Pancreas (tissue), 10 donors: ENCODE measurements at regions not wholly inside any gene's neighbourhood (a gene's known extent, or its start where the extent isn't known, plus 50 kb on each side); places are given as distances from the start of the nearest gene placed in this dataset.
"Not testable (repeated sequence)": the region's sequence is repeated elsewhere in the genome, so short reads cannot be mapped to it uniquely, and the experiment has no call there.

ENCODE experiments used
- ATAC-seq, 4 donors: fragments of 200-7000 bp; cut with Tn5 transposase; one replicate each; pipeline versions ENCODE4 v1.8.0 to v1.9.1; 2020; ENCODE audit warnings: mild to moderate bottlenecking in 4 of 4, moderate library complexity in 4 of 4
- DNase-seq, 6 donors: peaks; one replicate each; pipeline ENCODE4 v3.0.0-alpha.2; 2020
- FAIRE-seq: peaks from 2 replicates; lab custom pipeline; 2012; peaks lifted over from hg19 to GRCh38; lab: Jason Lieb, UNC
- H3K27ac ChIP-seq, 4 donors: fragments of 200-600 bp; sonication (generic); 1 replicate in 3 of 4; 2 replicates in 1 of 4; pipeline versions ENCODE4 v1.5.0 to v1.8.0; 2020
- H3K27me3 ChIP-seq, 4 donors: fragments of 200-600 bp; one replicate each; pipeline ENCODE4 v1.8.0; 2021
- H3K36me3 ChIP-seq, 3 donors: fragments of 200-600 bp; sonication (generic) in 1 of 3; one replicate each; pipeline versions ENCODE4 v1.5.0 to v1.8.0; 2020 to 2021
- H3K4me1 ChIP-seq, 3 donors: fragments of 200-600 bp; one replicate each; pipeline ENCODE4 v1.8.0; 2021
- H3K4me3 ChIP-seq, 4 donors: fragments of 200-600 bp; sonication (generic) in 2 of 4; one replicate each; pipeline versions ENCODE4 v1.5.0 to v1.8.0; 2020 to 2021
- H3K9me3 ChIP-seq, 4 donors: fragments of 200-600 bp; one replicate each; pipeline ENCODE4 v1.8.0; 2021
- WGBS, 2 donors: extraction: QIAGEN DNeasy Blood & Tissue Kit; methylation state at CpG; one replicate each; pipeline ENCODE4 v1.1.7; 2013; 5-methylcytosine and 5-hydroxymethylcytosine counted together
- intact Hi-C, 3 donors: fragments of 100-400 bp; cut with DNase I; formaldehyde crosslinking; loops; one replicate each; pipeline versions ENCODE4 v1.11.1 to v1.14.2; 2022
- TF ChIP-seq, protein P1 (sequence below), 4 donors: fragments of 200-600 bp; sonication (generic) in 3 of 4; IDR thresholded peaks; one replicate each; pipeline versions ENCODE4 v1.5.0 to v1.8.0; 2021; ENCODE audit warnings: antibody characterized with exemption in 4 of 4
- donor health status: healthy with polysubstance abuse.
- donor health status: DM: no; HTN: no; CAD: no; lungs with moderate emphysema.
- donor health status: DM: no; HTN: no; CAD: no.
- donor health status: control.
- donor health status: control.
- donor health status: Bipolar disorder and iron deficiency.
- donor health status: DM: yes; HTN: yes; CAD: no.
- donor health status: DM: no; HTN: no; CAD: no.
- donor health status: DM: no; HTN: no; CAD: no.
- donor health status: DM: yes; HTN: yes; CAD: no.

DNA sequence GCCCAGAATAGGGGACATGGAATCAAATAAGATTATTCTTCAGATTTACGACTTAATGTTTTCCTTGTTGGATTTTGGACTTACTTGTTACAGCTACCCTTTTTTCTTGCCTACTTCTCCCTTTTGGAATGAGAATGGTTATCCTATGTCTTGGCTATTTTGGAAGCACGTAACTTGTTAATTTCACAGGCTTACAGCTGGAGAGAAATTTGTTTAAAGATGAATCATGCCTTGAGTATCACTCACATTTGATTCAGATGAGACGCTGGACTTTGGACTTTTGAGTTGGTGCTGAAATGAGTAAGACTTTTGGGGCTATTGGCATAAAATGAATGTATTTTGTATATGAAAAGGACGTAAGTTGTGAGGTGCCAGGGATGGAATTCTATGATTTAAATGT, 83.3 kb downstream of the SMPDL3A start:
- H3K27ac ChIP-seq: no peak overlapping the region
- no peak for FAIRE-seq
- no peaks in the 10 kb centered on the region for H3K4me1 ChIP-seq
- 64 to 72% methylated on average over 4 of the region's 4 CpGs for WGBS, 2 donors
- H3K4me3 ChIP-seq: no peak overlapping the region
- H3K27me3 ChIP-seq: peaks cover 0 to 5% (median 0%) of the 10 kb centered on the region in 4 donors
- no peaks in the 10 kb centered on the region for H3K36me3 ChIP-seq
- intact Hi-C loops: no loop called here
- H3K9me3 ChIP-seq: no peaks in the 10 kb centered on the region
- TF ChIP-seq, protein P1, sequence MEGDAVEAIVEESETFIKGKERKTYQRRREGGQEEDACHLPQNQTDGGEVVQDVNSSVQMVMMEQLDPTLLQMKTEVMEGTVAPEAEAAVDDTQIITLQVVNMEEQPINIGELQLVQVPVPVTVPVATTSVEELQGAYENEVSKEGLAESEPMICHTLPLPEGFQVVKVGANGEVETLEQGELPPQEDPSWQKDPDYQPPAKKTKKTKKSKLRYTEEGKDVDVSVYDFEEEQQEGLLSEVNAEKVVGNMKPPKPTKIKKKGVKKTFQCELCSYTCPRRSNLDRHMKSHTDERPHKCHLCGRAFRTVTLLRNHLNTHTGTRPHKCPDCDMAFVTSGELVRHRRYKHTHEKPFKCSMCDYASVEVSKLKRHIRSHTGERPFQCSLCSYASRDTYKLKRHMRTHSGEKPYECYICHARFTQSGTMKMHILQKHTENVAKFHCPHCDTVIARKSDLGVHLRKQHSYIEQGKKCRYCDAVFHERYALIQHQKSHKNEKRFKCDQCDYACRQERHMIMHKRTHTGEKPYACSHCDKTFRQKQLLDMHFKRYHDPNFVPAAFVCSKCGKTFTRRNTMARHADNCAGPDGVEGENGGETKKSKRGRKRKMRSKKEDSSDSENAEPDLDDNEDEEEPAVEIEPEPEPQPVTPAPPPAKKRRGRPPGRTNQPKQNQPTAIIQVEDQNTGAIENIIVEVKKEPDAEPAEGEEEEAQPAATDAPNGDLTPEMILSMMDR (IDR thresholded peaks at IDR 0.05): no peak
- ATAC-seq: no peak
- no peak for DNase-seq

DNA sequence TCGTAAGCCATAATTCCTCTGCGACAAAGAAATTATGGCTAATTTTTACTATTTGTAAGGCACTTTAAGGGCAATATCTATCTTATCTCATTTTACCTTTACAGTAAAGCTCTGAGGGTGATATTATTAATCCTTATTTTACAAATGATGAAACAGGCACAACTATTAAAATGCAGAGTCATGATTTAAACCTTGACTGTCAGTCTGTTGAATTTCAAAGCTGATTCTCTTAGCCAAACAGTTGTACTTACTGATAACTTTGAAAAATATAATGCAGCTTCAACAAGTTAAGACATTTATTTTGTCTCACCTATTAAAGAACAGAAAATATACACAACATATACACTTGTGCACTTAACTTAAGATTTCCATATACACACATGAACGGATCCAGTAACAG, 88.2 kb downstream of the SMPDL3A start:
- no peak overlapping the region for H3K4me3 ChIP-seq
- H3K9me3 ChIP-seq: no peaks in the 10 kb centered on the region
- no peaks in the 10 kb centered on the region for H3K36me3 ChIP-seq
- H3K27me3 ChIP-seq: peaks cover 0 to 5% (median 0%) of the 10 kb centered on the region in 4 donors
- intact Hi-C loops: no loop called here
- FAIRE-seq: no peak
- WGBS, 2 donors: 76 to 89% methylated on average over 3 of the region's 3 CpGs
- no peaks in the 10 kb centered on the region for H3K4me1 ChIP-seq
- TF ChIP-seq, protein P1 (IDR thresholded peaks at IDR 0.05): no peak
- no peak for DNase-seq
- ATAC-seq: no peak
- no peak overlapping the region for H3K27ac ChIP-seq

DNA sequence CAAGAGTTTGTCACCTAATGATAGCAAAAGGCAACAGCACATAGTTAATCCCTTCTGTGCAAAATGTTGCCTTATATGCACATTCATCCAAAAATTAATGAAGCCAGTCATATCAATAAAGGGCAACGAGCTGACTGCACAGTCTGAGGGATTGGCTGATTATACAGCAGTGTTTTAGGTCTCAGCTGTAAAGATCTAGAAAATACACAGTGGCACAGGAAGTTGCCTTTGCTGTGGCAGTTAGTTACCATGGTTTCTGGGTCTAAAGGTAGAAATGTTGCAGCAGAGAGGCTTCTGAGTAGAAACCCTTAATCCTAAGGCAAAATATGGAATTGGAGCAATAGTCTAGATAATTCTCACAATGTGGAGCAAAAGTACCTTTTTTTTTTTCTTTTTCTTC, 89.7 kb downstream of the SMPDL3A start:
- no peak overlapping the region for H3K27ac ChIP-seq
- H3K4me3 ChIP-seq: no peak overlapping the region
- 9 to 13% methylated on average over 1 of the region's 1 CpG for WGBS, 2 donors
- FAIRE-seq (no peak), DNase-seq (no peak), ATAC-seq (peak in 1 of 4 donors; percentile 65)
- no peaks in the 10 kb centered on the region for H3K9me3 ChIP-seq
- TF ChIP-seq, protein P1 (IDR thresholded peaks at IDR 0.05): no peak
- intact Hi-C loops: no loop called here
- H3K4me1 ChIP-seq: no peaks in the 10 kb centered on the region
- peaks cover 0 to 5% (median 0%) of the 10 kb centered on the region in 4 donors for H3K27me3 ChIP-seq
- H3K36me3 ChIP-seq: no peaks in the 10 kb centered on the region

DNA sequence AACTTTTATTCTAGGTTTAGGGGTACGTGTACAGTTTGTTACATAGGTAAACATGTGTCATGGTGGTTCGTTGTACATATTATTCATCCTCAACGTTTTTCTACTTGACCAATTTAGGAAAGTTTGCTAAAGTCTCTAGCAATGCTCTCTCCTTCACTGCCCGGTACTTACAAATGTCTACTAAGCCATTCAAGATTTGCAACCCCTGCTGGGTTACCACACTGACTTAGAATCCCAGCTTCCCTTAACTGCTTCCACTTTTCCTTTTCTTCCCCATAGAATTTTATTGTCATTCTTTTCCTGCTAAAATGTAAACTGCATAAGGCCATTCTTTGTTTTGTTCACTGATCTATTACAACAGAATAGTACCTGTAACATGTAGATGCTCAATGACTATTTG, 97.4 kb downstream of the SMPDL3A start:
- TF ChIP-seq, protein P1 (IDR thresholded peaks at IDR 0.05): no peak
- FAIRE-seq (no peak), DNase-seq (no peak), ATAC-seq (no peak)
- WGBS, 2 donors: 39 to 53% methylated on average over 4 of the region's 4 CpGs
- H3K27ac ChIP-seq: no peak overlapping the region
- no peak overlapping the region for H3K4me3 ChIP-seq
- intact Hi-C loops: no loop called here
- H3K4me1 ChIP-seq: no peaks in the 10 kb centered on the region
- no peaks in the 10 kb centered on the region for H3K9me3 ChIP-seq
- H3K27me3 ChIP-seq: no peaks in the 10 kb centered on the region
- H3K36me3 ChIP-seq: no peaks in the 10 kb centered on the region

DNA sequence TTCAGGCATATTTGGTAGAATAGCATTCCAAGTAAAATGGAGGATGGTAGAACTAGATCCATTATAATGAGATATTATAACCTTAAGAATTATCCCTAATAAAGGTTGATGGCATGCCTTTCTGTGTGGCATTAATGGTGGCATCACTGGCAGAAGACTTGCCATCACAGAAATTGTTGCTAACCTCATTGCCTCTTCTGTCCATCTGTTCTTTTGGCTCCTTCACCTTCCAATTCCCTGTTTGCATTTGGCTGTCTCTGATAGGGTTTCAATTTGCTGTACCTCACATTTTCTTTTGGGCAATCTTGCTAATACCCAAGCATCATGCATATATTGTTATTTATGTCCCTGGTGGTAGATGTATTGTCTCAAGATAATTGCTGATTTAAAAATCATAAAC, 98.9 kb downstream of the SMPDL3A start:
- Histone ChIP-seq H3K4me1 (no peaks in the 10 kb centered on the region), H3K27me3 (no peaks in the 10 kb centered on the region), H3K36me3 (no peaks in the 10 kb centered on the region), H3K9me3 (no peaks in the 10 kb centered on the region), H3K27ac (no peak overlapping the region), H3K4me3 (no peak overlapping the region)
- ATAC-seq (no peak), DNase-seq (no peak), FAIRE-seq (no peak)
- TF ChIP-seq, protein P1 (IDR thresholded peaks at IDR 0.05): no peak
- intact Hi-C loops: no loop called here

DNA sequence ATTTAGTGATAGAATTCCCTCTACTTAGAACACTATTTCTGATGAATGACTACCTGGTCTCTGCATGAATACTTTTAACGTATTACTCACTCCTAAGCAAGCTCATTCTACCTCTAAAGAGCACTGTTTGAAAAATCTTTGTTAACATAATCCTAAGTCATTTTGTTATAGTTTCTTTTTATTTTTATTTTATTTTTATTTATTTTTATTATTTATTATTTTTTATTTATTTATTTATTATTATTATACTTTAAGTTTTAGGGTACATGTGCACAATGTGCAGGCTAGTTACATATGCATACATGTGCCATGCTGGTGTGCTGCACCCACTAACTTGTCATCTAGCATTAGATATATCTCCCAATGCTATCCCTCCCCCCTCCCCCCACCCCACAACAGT, 99.6 kb downstream of the SMPDL3A start:
- intact Hi-C loops, H3K27me3 ChIP-seq, H3K4me3 ChIP-seq, DNase-seq, FAIRE-seq, H3K4me1 ChIP-seq, H3K9me3 ChIP-seq, H3K36me3 ChIP-seq, ATAC-seq, H3K27ac ChIP-seq: not testable (repeated sequence)
- 90 to 97% methylated on average over 1 of the region's 1 CpG for WGBS, 2 donors
